Astrocyte (in vitro differentiated cells and primary cell): ENCODE measurements at regions not wholly inside any gene's neighbourhood (a gene's known extent, or its start where the extent isn't known, plus 50 kb on each side); places are given as distances from the start of the nearest gene placed in this dataset.

ENCODE experiments used
- DNase-seq: peaks from one replicate; pipeline ENCODE4 v3.0.0-alpha.2; 2010; ENCODE audit warnings: low read depth
- FAIRE-seq: peaks from 2 replicates; lab custom pipeline; 2011; peaks lifted over from hg19 to GRCh38; lab: Jason Lieb, UNC
- H2AFZ ChIP-seq: 2 replicates; pipeline ENCODE4 v1.6.0; 2012; ENCODE audit warnings: low read depth, low read length, inconsistent platforms
- H3K27ac ChIP-seq: 2 replicates; pipeline ENCODE4 v1.5.1; 2011; ENCODE audit warnings: low read depth, low read length, inconsistent platforms
- H3K27me3 ChIP-seq: 2 replicates; pipeline ENCODE4 v1.6.0; 2011; ENCODE audit warnings: low read length, inconsistent platforms; ENCODE audit not compliant: insufficient read depth
- H3K36me3 ChIP-seq: 2 replicates; pipeline ENCODE4 v1.5.1; 2011; ENCODE audit warnings: low read length, inconsistent platforms; ENCODE audit not compliant: insufficient read depth
- H3K4me1 ChIP-seq: 2 replicates; pipeline ENCODE4 v1.5.1; 2011; ENCODE audit warnings: low read length, inconsistent platforms; ENCODE audit not compliant: insufficient read depth
- H3K4me2 ChIP-seq: 2 replicates; pipeline ENCODE4 v1.6.0; 2012; ENCODE audit warnings: low read length, inconsistent platforms
- H3K4me3 ChIP-seq: 2 replicates; pipeline ENCODE4 v1.5.1; 2011; ENCODE audit warnings: low read depth, mild to moderate bottlenecking, low read length, inconsistent platforms; ENCODE audit not compliant: insufficient read depth
- H3K79me2 ChIP-seq: 2 replicates; pipeline ENCODE4 v1.6.0; 2012; ENCODE audit warnings: mild to moderate bottlenecking, low read length, inconsistent platforms; ENCODE audit not compliant: insufficient read depth
- H3K9ac ChIP-seq: 2 replicates; pipeline ENCODE4 v1.6.0; 2012; ENCODE audit warnings: mild to moderate bottlenecking, low read length, inconsistent platforms
- H3K9me3 ChIP-seq: 2 replicates; pipeline ENCODE4 v1.5.1; 2012; ENCODE audit warnings: low read depth, mild to moderate bottlenecking, low read length, inconsistent platforms; ENCODE audit not compliant: insufficient read depth
- H4K20me1 ChIP-seq: 2 replicates; pipeline ENCODE4 v1.6.0; 2012; ENCODE audit warnings: low read length, inconsistent platforms; ENCODE audit not compliant: insufficient read depth
- H3K27ac Mint-ChIP-seq: one replicate; pipeline ENCODE4 v1.8.0; 2021; ENCODE audit warnings: mild to moderate bottlenecking, mixed read lengths; ENCODE audit not compliant: unreplicated experiment
- H3K27me3 Mint-ChIP-seq: one replicate; pipeline ENCODE4 v1.8.0; 2021; ENCODE audit warnings: low read depth, mixed read lengths; ENCODE audit not compliant: unreplicated experiment
- H3K36me3 Mint-ChIP-seq: one replicate; pipeline ENCODE4 v1.8.0; 2021; ENCODE audit warnings: low read depth, mixed read lengths; ENCODE audit not compliant: unreplicated experiment
- H3K4me1 Mint-ChIP-seq: one replicate; pipeline ENCODE4 v1.8.0; 2021; ENCODE audit warnings: low read depth, mixed read lengths; ENCODE audit not compliant: unreplicated experiment
- H3K4me3 Mint-ChIP-seq: one replicate; pipeline ENCODE4 v1.8.0; 2021; ENCODE audit warnings: mild to moderate bottlenecking, moderate library complexity, mixed read lengths; ENCODE audit not compliant: unreplicated experiment
- H3K9me3 Mint-ChIP-seq: one replicate; pipeline ENCODE4 v1.8.0; 2021; ENCODE audit warnings: mild to moderate bottlenecking, mixed read lengths; ENCODE audit not compliant: unreplicated experiment
- CTCF ChIP-seq: IDR thresholded peaks from 2 replicates; pipeline ENCODE4 v1.5.1; 2011; ENCODE audit warnings: low read depth, mild to moderate bottlenecking, inconsistent platforms, low read length, moderate library complexity; ENCODE audit not compliant: insufficient read depth
- EZH2 ChIP-seq: IDR thresholded peaks from 2 replicates; pipeline ENCODE4 v1.6.1; 2012; ENCODE audit warnings: mild to moderate bottlenecking, low read length, inconsistent platforms; ENCODE audit not compliant: insufficient read depth

GRCh38 chr10:129126982-129127381, 340.1 kb upstream of the MGMT start:
- H3K4me2 ChIP-seq = no peak overlapping the region
- no peaks in the 10 kb centered on the region for H3K79me2 ChIP-seq
- no peak overlapping the region for H3K27ac ChIP-seq
- FAIRE-seq (no peak), DNase-seq (no peak)
- H2AFZ ChIP-seq = no peak overlapping the region
- TF ChIP-seq EZH2 = no peak
- TF ChIP-seq CTCF = no peak
- Mint-ChIP-seq H3K27ac (no peak overlapping the region), H3K4me1 (no peaks in the 10 kb centered on the region), H3K4me3 (no peak overlapping the region), H3K9me3 (no peaks in the 10 kb centered on the region), H3K27me3 (peaks cover 19% of the 10 kb centered on the region), H3K36me3 (no peaks in the 10 kb centered on the region)
- H4K20me1 ChIP-seq = no peaks in the 10 kb centered on the region
- H3K27me3 ChIP-seq = no peaks in the 10 kb centered on the region
- H3K4me1 ChIP-seq = no peaks in the 10 kb centered on the region
- H3K4me3 ChIP-seq = no peak overlapping the region
- no peaks in the 10 kb centered on the region for H3K36me3 ChIP-seq
- H3K9ac ChIP-seq = no peak overlapping the region
- peaks cover 9% of the 10 kb centered on the region for H3K9me3 ChIP-seq

GRCh38 chr10:129131457-129132132, 335.4 kb upstream of the MGMT start:
- TF ChIP-seq CTCF (no peak), EZH2 (no peak)
- Histone ChIP-seq H3K27me3 (no peaks in the 10 kb centered on the region), H2AFZ (no peak overlapping the region), H3K27ac (no peak overlapping the region), H3K4me2 (no peak overlapping the region), H3K4me3 (no peak overlapping the region), H3K4me1 (no peaks in the 10 kb centered on the region), H3K9ac (no peak overlapping the region), H4K20me1 (no peaks in the 10 kb centered on the region), H3K79me2 (no peaks in the 10 kb centered on the region), H3K9me3 (peaks cover 5% of the 10 kb centered on the region), H3K36me3 (no peaks in the 10 kb centered on the region)
- Mint-ChIP-seq H3K4me3 (no peak overlapping the region), H3K27ac (no peak overlapping the region), H3K27me3 (peaks cover 30% of the 10 kb centered on the region), H3K9me3 (peaks cover 1% of the 10 kb centered on the region), H3K36me3 (no peaks in the 10 kb centered on the region), H3K4me1 (no peaks in the 10 kb centered on the region)
- DNase-seq (no peak), FAIRE-seq (no peak)

- H3K79me2 ChIP-seq = no peaks in the 10 kb centered on the region
- no peaks in the 10 kb centered on the region for H3K9me3 ChIP-seq
- DNase-seq (no peak), FAIRE-seq (no peak)
- no peaks in the 10 kb centered on the region for H3K27me3 ChIP-seq
- H3K9me3 Mint-ChIP-seq = peaks cover 1% of the 10 kb centered on the region
- H4K20me1 ChIP-seq = no peaks in the 10 kb centered on the region
- H3K4me2 ChIP-seq = no peak overlapping the region
- H3K27ac ChIP-seq = no peak overlapping the region
- TF ChIP-seq CTCF = no peak
- no peak for TF ChIP-seq EZH2
- no peaks in the 10 kb centered on the region for H3K4me1 ChIP-seq
- H3K27me3 Mint-ChIP-seq = peaks cover 35% of the 10 kb centered on the region
- no peak overlapping the region for H3K4me3 ChIP-seq
- H2AFZ ChIP-seq = no peak overlapping the region
- no peak overlapping the region for H3K27ac Mint-ChIP-seq
- H3K4me1 Mint-ChIP-seq = no peaks in the 10 kb centered on the region
- no peak overlapping the region for H3K9ac ChIP-seq
- no peaks in the 10 kb centered on the region for H3K36me3 Mint-ChIP-seq
- no peaks in the 10 kb centered on the region for H3K36me3 ChIP-seq
- no peak overlapping the region for H3K4me3 Mint-ChIP-seq
Measured at GRCh38 chr10:129133856-129134255, 333.2 kb upstream of the MGMT start.
